Neutrophil (primary cell): ENCODE measurements at regions not wholly inside any gene's neighbourhood (a gene's known extent, or its start where the extent isn't known, plus 50 kb on each side); places are given as distances from the start of the nearest gene placed in this dataset.

Experiments used
- H3K27ac ChIP-seq: fragments of 200-600 bp; sonication (generic); 2 replicates; pipeline ENCODE4 v1.5.1; 2016; ENCODE audit warnings: mild to moderate bottlenecking, moderate library complexity
- H3K27me3 ChIP-seq: fragments of 200-600 bp; sonication (generic); 2 replicates; pipeline ENCODE4 v1.6.0; 2016; ENCODE audit warnings: mild to moderate bottlenecking
- H3K36me3 ChIP-seq: fragments of 200-600 bp; sonication (generic); 2 replicates; pipeline ENCODE4 v1.5.1; 2017
- H3K4me1 ChIP-seq, 2 experiments: fragments of 200-600 bp in 1 of 2; sonication (generic) in 1 of 2; 1 replicate in 1 of 2; 2 replicates in 1 of 2; pipeline versions ENCODE4 v1.5.1 to v1.6.1; 2013 to 2016; ENCODE audit warnings: low read depth in 1 of 2, low read length in 1 of 2, mild to moderate bottlenecking in 1 of 2, moderate library complexity in 1 of 2; ENCODE audit not compliant: control insufficient read depth in 1 of 2, insufficient read depth in 1 of 2
- H3K4me3 ChIP-seq, 2 experiments: fragments of 200-600 bp in 1 of 2; sonication (generic) in 1 of 2; 1 replicate in 1 of 2; 2 replicates in 1 of 2; pipeline ENCODE4 v1.5.1; 2013 to 2016; ENCODE audit warnings: low read depth in 1 of 2, low read length in 1 of 2, mild to moderate bottlenecking in 1 of 2, moderate library complexity in 1 of 2
- H3K9me3 ChIP-seq: fragments of 200-600 bp; sonication (generic); 2 replicates; pipeline ENCODE4 v1.5.1; 2016
- TF ChIP-seq, protein P1 (sequence below): fragments of 200-600 bp; sonication (generic); IDR thresholded peaks from 2 replicates; pipeline ENCODE4 v1.5.1; 2016; ENCODE audit warnings: antibody characterized with exemption

DNA sequence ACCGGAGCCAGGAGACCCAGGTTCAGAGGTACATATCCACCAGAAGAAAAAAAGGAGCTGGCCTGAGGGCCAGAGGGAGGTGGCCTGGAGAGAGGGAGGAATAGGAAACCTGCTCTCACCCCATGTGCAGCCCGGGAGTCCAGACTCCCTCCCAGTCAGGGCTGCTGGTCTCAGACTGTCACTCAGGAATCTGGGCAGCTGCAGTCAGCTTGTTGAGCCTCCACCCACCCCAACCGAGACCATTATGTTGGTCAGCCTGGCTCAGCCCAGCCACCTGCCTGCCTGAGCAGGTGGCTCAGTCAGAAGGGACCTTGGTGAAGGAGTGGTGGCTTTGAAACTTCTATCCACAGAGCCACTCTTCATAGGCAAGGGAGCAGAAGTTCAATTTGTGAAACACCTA, 53.3 kb upstream of the EPB41L1 start:
- no peaks in the 10 kb centered on the region for H3K4me1 ChIP-seq
- peaks cover 2% of the 10 kb centered on the region for H3K27me3 ChIP-seq
- no peaks in the 10 kb centered on the region for H3K36me3 ChIP-seq
- no peaks in the 10 kb centered on the region for H3K9me3 ChIP-seq
- no peak overlapping the region for H3K4me3 ChIP-seq
- TF ChIP-seq, protein P1, sequence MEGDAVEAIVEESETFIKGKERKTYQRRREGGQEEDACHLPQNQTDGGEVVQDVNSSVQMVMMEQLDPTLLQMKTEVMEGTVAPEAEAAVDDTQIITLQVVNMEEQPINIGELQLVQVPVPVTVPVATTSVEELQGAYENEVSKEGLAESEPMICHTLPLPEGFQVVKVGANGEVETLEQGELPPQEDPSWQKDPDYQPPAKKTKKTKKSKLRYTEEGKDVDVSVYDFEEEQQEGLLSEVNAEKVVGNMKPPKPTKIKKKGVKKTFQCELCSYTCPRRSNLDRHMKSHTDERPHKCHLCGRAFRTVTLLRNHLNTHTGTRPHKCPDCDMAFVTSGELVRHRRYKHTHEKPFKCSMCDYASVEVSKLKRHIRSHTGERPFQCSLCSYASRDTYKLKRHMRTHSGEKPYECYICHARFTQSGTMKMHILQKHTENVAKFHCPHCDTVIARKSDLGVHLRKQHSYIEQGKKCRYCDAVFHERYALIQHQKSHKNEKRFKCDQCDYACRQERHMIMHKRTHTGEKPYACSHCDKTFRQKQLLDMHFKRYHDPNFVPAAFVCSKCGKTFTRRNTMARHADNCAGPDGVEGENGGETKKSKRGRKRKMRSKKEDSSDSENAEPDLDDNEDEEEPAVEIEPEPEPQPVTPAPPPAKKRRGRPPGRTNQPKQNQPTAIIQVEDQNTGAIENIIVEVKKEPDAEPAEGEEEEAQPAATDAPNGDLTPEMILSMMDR: no peak
- no peak overlapping the region for H3K27ac ChIP-seq

DNA sequence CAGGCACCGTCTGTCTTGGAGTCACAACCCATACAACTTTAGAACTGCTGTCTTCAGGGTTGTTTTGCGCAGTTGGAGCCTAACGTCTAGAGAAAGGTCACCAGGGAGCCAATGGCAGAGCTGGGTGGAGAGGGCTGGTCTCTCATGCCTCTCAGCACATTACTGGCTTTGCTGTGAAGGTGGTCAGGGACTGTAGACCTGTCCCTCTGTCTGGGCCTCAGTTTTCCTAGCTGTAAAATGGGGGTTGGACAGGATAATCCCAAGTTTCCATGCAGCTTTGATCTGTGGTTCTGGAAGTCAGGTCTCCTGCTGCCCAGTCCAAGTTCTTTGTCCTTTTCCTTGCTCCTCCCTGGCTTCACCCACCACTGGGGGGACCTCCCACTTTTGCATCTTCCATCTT, 52.2 kb upstream of the EPB41L1 start:
- Histone ChIP-seq H3K27me3 (no peaks in the 10 kb centered on the region), H3K4me3 (no peak overlapping the region), H3K9me3 (no peaks in the 10 kb centered on the region), H3K36me3 (no peaks in the 10 kb centered on the region), H3K27ac (no peak overlapping the region), H3K4me1 (no peaks in the 10 kb centered on the region)
- TF ChIP-seq, protein P1: no peak

DNA sequence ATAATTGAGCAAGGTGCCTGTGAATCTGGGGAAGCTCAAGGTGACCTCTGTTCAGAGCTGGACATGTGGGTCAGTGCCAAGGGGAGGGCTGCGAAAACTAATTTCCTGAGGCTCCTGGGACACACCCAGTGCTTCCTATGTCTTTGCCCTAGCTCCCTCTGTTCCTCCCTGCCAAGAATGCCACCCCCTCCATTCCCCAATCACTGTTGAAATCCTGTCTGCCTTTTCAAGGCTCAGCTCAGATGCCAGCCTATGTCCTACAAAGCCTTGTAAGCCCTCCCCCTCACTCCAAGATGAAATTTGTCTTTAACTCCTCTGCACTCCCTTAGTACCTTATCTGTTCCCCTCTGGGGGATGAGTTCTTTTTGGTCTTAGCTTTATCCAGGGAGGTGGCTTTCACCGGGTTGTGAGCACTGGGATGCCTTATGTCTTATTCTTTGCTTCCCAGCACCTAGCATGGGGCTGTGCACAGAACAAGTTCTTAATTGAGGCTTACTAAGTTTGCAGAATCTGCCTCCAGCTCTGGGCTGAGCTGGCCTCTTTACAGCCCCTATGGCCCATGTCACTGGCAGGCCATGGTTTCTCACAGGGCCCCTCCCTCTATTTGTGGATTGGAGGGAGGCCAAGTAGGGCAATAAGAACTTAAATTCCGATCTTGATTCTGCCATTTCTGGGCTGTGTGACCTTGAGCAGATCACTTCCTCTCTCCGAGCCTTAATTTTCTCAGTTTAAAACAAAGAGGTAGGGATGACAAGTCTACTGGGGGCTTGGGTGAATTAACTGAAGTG, 51.5 kb upstream of the EPB41L1 start:
- no peaks in the 10 kb centered on the region for H3K36me3 ChIP-seq
- TF ChIP-seq, protein P1: no peak
- no peak overlapping the region for H3K4me3 ChIP-seq
- no peak overlapping the region for H3K27ac ChIP-seq
- H3K27me3 ChIP-seq: no peaks in the 10 kb centered on the region
- no peaks in the 10 kb centered on the region for H3K9me3 ChIP-seq
- no peaks in the 10 kb centered on the region for H3K4me1 ChIP-seq

DNA sequence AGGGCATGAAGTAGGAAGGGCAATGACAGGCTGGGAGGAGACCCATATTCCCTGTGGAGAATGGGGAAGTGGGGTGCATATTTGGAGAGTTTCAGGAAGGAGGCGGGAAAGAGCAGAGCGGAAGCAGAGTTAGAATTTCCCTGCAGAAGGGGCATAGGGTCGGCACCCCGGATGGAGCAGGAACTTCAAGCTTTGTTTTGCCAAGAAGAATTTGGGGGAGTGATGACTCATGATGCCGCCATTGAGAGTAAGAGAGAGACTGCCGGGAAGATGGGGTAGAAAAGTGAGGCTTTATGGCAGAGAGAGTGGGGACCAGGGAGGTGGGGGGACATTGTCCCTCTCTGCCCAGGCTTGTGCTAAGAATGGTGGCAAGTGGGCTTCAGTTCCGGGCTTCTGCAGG, 50.3 kb upstream of the EPB41L1 start:
- TF ChIP-seq, protein P1: no peak
- no peaks in the 10 kb centered on the region for H3K36me3 ChIP-seq
- no peaks in the 10 kb centered on the region for H3K4me1 ChIP-seq
- H3K27ac ChIP-seq: no peak overlapping the region
- no peaks in the 10 kb centered on the region for H3K9me3 ChIP-seq
- no peaks in the 10 kb centered on the region for H3K27me3 ChIP-seq
- no peak overlapping the region for H3K4me3 ChIP-seq
